ENCODE measurements at regions not wholly inside any gene's neighbourhood (a gene's known extent, or its start where the extent isn't known, plus 50 kb on each side); places are given as distances from the start of the nearest gene placed in this dataset.

DNA sequence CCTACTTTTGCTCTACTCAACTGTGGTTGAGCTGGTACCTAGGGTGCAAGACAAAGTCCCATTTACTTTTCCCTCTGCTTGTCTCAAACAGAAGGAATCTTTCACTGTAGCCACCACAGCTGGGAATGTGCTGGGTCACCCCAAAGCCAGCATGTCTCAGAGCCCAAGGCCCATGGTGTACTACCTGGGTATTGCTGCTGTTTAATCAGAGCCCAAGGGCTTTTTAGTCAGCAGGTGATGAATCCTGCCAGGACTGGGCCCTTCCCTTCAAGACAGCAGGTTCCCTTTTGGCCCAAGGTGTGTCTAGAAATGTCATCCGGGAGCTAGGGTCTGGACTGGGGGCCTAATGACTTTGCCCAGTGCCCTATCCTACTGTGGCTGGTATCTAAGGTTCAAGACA lies 249.8 kb downstream of the HDGFL1 start:
- TF ChIP-seq, protein P1, sequence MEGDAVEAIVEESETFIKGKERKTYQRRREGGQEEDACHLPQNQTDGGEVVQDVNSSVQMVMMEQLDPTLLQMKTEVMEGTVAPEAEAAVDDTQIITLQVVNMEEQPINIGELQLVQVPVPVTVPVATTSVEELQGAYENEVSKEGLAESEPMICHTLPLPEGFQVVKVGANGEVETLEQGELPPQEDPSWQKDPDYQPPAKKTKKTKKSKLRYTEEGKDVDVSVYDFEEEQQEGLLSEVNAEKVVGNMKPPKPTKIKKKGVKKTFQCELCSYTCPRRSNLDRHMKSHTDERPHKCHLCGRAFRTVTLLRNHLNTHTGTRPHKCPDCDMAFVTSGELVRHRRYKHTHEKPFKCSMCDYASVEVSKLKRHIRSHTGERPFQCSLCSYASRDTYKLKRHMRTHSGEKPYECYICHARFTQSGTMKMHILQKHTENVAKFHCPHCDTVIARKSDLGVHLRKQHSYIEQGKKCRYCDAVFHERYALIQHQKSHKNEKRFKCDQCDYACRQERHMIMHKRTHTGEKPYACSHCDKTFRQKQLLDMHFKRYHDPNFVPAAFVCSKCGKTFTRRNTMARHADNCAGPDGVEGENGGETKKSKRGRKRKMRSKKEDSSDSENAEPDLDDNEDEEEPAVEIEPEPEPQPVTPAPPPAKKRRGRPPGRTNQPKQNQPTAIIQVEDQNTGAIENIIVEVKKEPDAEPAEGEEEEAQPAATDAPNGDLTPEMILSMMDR (IDR thresholded peaks at IDR 0.05 in 8 of 11, conservative IDR thresholded peaks at IDR 0.05 in 3 of 11): no peak
- TF ChIP-seq POLR2A (IDR thresholded peaks at IDR 0.05): no peak
- TF ChIP-seq POLR2AphosphoS5 (IDR thresholded peaks at IDR 0.05): no peak
